ENCODE measurements at regions not wholly inside any gene's neighbourhood (a gene's known extent, or its start where the extent isn't known, plus 50 kb on each side); places are given as distances from the start of the nearest gene placed in this dataset.

DNA sequence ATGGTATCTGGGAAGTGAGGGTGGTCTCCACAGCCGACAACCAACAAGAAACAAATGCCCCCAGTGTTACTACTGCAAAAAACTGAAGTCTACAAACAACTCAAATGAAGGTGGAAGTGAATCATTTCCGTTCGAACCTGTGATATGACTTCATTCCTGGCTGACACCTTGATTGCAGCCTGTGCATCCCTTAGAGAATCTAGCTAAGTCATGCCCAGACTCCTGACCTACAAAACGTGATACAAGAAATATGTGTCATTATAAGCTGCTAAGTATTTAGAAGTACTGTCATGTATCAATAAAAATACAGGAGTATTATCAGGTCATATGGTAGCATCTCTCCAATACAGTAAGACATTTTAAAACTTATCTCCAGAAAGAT lies 959.7 kb upstream of the LCORL start:
- Histone ChIP-seq H3K36me3 (no peaks in the 10 kb centered on the region), H3K27ac (no peak overlapping the region), H3K4me1 (ENCODE audit: control insufficient read depth in 1 of 2, low read depth in 2 of 2) (no peaks in the 10 kb centered on the region), H3K27me3 (replicated peaks; ENCODE audit: insufficient read depth) (no peaks in the 10 kb centered on the region), H3K4me3 (no peak overlapping the region), H3K9me3 (no peaks in the 10 kb centered on the region)
- DNase-seq (ENCODE audit: low spot score) (no peak), ATAC-seq (ENCODE audit: insufficient number of reproducible peaks, low FRiP score, low read depth) (no peak)
- TF ChIP-seq, protein P1, sequence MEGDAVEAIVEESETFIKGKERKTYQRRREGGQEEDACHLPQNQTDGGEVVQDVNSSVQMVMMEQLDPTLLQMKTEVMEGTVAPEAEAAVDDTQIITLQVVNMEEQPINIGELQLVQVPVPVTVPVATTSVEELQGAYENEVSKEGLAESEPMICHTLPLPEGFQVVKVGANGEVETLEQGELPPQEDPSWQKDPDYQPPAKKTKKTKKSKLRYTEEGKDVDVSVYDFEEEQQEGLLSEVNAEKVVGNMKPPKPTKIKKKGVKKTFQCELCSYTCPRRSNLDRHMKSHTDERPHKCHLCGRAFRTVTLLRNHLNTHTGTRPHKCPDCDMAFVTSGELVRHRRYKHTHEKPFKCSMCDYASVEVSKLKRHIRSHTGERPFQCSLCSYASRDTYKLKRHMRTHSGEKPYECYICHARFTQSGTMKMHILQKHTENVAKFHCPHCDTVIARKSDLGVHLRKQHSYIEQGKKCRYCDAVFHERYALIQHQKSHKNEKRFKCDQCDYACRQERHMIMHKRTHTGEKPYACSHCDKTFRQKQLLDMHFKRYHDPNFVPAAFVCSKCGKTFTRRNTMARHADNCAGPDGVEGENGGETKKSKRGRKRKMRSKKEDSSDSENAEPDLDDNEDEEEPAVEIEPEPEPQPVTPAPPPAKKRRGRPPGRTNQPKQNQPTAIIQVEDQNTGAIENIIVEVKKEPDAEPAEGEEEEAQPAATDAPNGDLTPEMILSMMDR (IDR thresholded peaks at IDR 0.05): no peak

- Histone ChIP-seq H3K4me1 (ENCODE audit: control insufficient read depth in 1 of 2, low read depth in 2 of 2) (no peaks in the 10 kb centered on the region), H3K27me3 (replicated peaks; ENCODE audit: insufficient read depth) (no peaks in the 10 kb centered on the region), H3K27ac (no peak overlapping the region), H3K36me3 (no peaks in the 10 kb centered on the region), H3K9me3 (no peaks in the 10 kb centered on the region), H3K4me3 (no peak overlapping the region)
- DNase-seq (ENCODE audit: low spot score): no peak
- TF ChIP-seq, protein P1 (IDR thresholded peaks at IDR 0.05): no peak
- ATAC-seq (ENCODE audit: insufficient number of reproducible peaks, low FRiP score, low read depth): no peak
Observed at GRCh38 chr4:18980516-18981233, 959.1 kb upstream of the LCORL start.

DNA sequence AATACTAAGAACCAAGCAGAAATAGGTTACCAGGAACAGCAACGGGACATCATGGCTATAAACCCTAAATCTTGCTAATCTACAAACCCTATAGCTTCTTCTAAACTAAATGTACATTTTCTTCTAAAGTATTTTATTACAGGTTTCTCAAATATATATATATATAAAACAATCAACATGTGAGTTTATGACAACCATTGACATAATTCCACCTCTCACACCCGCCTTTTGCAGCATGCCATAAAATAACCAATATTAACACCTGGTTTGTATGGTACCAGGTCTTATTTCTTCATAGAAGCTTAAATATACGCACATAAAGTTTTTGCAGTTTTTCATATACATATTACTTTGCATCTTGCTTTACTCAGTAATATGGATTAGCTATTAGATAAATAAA lies 955.3 kb upstream of the LCORL start:
- no peak for DNase-seq (ENCODE audit: low spot score)
- TF ChIP-seq, protein P1 (IDR thresholded peaks at IDR 0.05): no peak
- Histone ChIP-seq H3K4me3 (no peak overlapping the region), H3K27ac (no peak overlapping the region), H3K36me3 (no peaks in the 10 kb centered on the region), H3K4me1 (ENCODE audit: control insufficient read depth in 1 of 2, low read depth in 2 of 2) (no peaks in the 10 kb centered on the region), H3K9me3 (no peaks in the 10 kb centered on the region), H3K27me3 (replicated peaks; ENCODE audit: insufficient read depth) (no peaks in the 10 kb centered on the region)
- ATAC-seq (ENCODE audit: insufficient number of reproducible peaks, low FRiP score, low read depth): no peak

- no peak overlapping the region for H3K4me3 ChIP-seq
- H3K9me3 ChIP-seq: no peaks in the 10 kb centered on the region
- no peak overlapping the region for H3K27ac ChIP-seq
- TF ChIP-seq, protein P1 (IDR thresholded peaks at IDR 0.05): no peak
- H3K36me3 ChIP-seq: no peaks in the 10 kb centered on the region
- DNase-seq (ENCODE audit: low spot score): no peak
- H3K27me3 ChIP-seq (replicated peaks; ENCODE audit: insufficient read depth): no peaks in the 10 kb centered on the region
- H3K4me1 ChIP-seq (ENCODE audit: control insufficient read depth in 1 of 2, low read depth in 2 of 2): no peaks in the 10 kb centered on the region
- ATAC-seq (ENCODE audit: insufficient number of reproducible peaks, low FRiP score, low read depth): no peak
Observed at GRCh38 chr4:18975916-18976808, 954.6 kb upstream of the LCORL start.

DNA sequence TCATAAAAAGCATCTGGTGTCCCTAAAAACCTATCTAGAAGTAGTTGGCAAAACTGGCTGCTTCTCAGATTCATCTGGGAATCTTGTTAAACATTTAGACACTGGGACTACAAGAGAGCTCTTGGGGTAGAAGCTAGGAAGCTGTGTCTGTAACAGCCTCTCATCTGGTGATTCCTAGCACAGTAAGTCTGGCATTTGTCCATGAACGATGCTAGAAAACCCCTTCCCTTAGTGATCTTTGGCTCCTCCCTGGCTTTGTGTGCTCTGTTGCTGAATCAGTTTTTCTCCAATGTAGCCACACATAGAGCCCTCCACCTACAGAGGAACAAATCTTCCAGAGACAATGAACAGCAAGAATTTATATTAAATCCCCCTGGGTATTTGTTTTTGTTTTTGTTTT lies 951.7 kb upstream of the LCORL start:
- no peak for DNase-seq (ENCODE audit: low spot score)
- ATAC-seq (ENCODE audit: insufficient number of reproducible peaks, low FRiP score, low read depth): no peak

More for the DNA sequence above, 951.7 kb upstream of the LCORL start:
- Histone ChIP-seq H3K4me1 (ENCODE audit: control insufficient read depth in 1 of 2, low read depth in 2 of 2) (no peaks in the 10 kb centered on the region), H3K4me3 (no peak overlapping the region), H3K27me3 (replicated peaks; ENCODE audit: insufficient read depth) (no peaks in the 10 kb centered on the region), H3K36me3 (no peaks in the 10 kb centered on the region), H3K9me3 (peaks cover 2% of the 10 kb centered on the region), H3K27ac (no peak overlapping the region)
- TF ChIP-seq, protein P1 (IDR thresholded peaks at IDR 0.05): no peak
